SU-DHL-6 (cell line): ENCODE measurements at regions not wholly inside any gene's neighbourhood (a gene's known extent, or its start where the extent isn't known, plus 50 kb on each side); places are given as distances from the start of the nearest gene placed in this dataset.

Experiments
- H2AFZ ChIP-seq: fragments of 200-600 bp; sonication (generic); 2 replicates; pipeline ENCODE4 v1.6.1; 2014; ENCODE audit warnings: low read depth, mild to moderate bottlenecking, moderate library complexity, mixed read lengths, antibody characterized with exemption, low read length; ENCODE audit not compliant: severe bottlenecking
- H3F3A ChIP-seq: fragments of 200-600 bp; shearing (Covaris generic); 2 replicates; pipeline ENCODE4 v1.6.0; 2016; ENCODE audit warnings: antibody characterized with exemption, mild to moderate bottlenecking; ENCODE audit not compliant: insufficient read depth
- H3K27ac ChIP-seq: fragments of 200-600 bp; sonication (generic); 2 replicates; pipeline ENCODE4 v1.5.1; 2016; ENCODE audit warnings: low read depth, mild to moderate bottlenecking, low read length, moderate library complexity, mixed read lengths
- H3K27me3 ChIP-seq: fragments of 200-600 bp; sonication (generic), shearing (Covaris generic); 2 replicates; pipeline ENCODE4 v1.6.0; 2014; ENCODE audit warnings: mild to moderate bottlenecking, low read length
- H3K36me3 ChIP-seq: fragments of 200-600 bp; sonication (generic); 2 replicates; pipeline ENCODE4 v1.6.1; 2014; ENCODE audit warnings: mild to moderate bottlenecking, low read length, mixed read lengths
- H3K4me2 ChIP-seq: fragments of 300-600, 200-600 bp; shearing (Covaris generic), sonication (generic); 2 replicates; pipeline ENCODE4 v1.6.0; 2014; ENCODE audit warnings: low read length, low read depth, mild to moderate bottlenecking; ENCODE audit not compliant: poor library complexity, severe bottlenecking
- H3K4me3 ChIP-seq: fragments of 200-600 bp; sonication (generic); 2 replicates; pipeline ENCODE4 v1.5.1; 2014; ENCODE audit warnings: antibody characterized with exemption, low read length, mild to moderate bottlenecking, mixed read lengths; ENCODE audit not compliant: insufficient read depth, poor library complexity, severe bottlenecking
- H3K79me2 ChIP-seq: fragments of 200-600 bp; sonication (generic); 2 replicates; pipeline ENCODE4 v1.6.1; 2014; ENCODE audit warnings: mild to moderate bottlenecking, low read length, moderate library complexity; ENCODE audit not compliant: insufficient read depth
- H3K9ac ChIP-seq: fragments of 200-600 bp; sonication (generic); 2 replicates; pipeline ENCODE4 v1.7.0; 2014; ENCODE audit warnings: mild to moderate bottlenecking, low read length
- H3K9me2 ChIP-seq: fragments of 200-600 bp; sonication (generic); replicated peaks from 2 replicates; pipeline ENCODE4 v1.6.1; 2014; ENCODE audit warnings: low read length; ENCODE audit not compliant: insufficient read depth
- H3K9me3 ChIP-seq: fragments of 200-600 bp; sonication (generic); 2 replicates; pipeline ENCODE4 v1.6.1; 2014; ENCODE audit warnings: low read length, mixed read lengths; ENCODE audit not compliant: insufficient read depth
- H4K20me1 ChIP-seq: fragments of 200-600 bp; sonication (generic); 2 replicates; pipeline ENCODE4 v1.6.1; 2014; ENCODE audit warnings: low read depth, mild to moderate bottlenecking, antibody characterized with exemption, low read length, moderate library complexity, mixed read lengths
- CTCF ChIP-seq: fragments of 200-600 bp; sonication (generic); IDR thresholded peaks from one replicate; pipeline ENCODE4 v1.5.1; 2017; ENCODE audit warnings: antibody characterized with exemption, mild to moderate bottlenecking, low read length, moderate library complexity; ENCODE audit not compliant: insufficient read depth, poor library complexity, severe bottlenecking
- EZH2phosphoT487 ChIP-seq: fragments of 200-600 bp; sonication (generic), shearing (Covaris generic); conservative IDR thresholded peaks from 2 replicates; pipeline ENCODE4 v1.6.1; 2018; ENCODE audit warnings: mild to moderate bottlenecking, antibody characterized with exemption, low read length, moderate library complexity, mixed read lengths

DNA sequence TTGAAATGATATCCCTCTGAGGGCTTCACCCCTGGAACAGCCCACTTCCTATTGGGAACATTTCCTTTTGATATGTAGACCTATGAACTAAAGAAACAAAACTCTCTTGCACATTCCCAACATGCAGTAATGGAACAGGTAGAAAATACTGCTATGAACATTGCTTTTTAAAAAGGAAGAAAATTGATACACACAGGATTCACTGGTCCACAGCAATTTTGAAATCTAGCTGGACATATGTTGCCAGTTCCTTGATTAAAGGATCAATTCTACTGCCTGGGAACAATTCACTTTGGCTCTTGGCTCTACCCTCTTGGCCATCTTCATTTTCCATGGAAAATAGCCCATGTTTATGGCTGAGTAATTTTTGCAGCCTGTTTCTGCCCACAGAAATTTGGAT lies 74.9 kb upstream of the ZNF280D start:
- Histone ChIP-seq H3K9me2 (no peaks in the 10 kb centered on the region), H3K9ac (no peak overlapping the region), H3K36me3 (peaks cover 5% of the 10 kb centered on the region; the same call in 1 of the 2 replicates), H3K27me3 (no peaks in the 10 kb centered on the region), H3K27ac (no peak overlapping the region), H3F3A (no peaks in the 10 kb centered on the region), H3K4me2 (no peak overlapping the region), H4K20me1 (no peaks in the 10 kb centered on the region), H3K9me3 (peaks cover 16% of the 10 kb centered on the region; the same call in 1 of the 2 replicates), H3K79me2 (no peaks in the 10 kb centered on the region), H3K4me3 (no peak overlapping the region), H2AFZ (no peak overlapping the region)
- TF ChIP-seq CTCF (no peak), EZH2phosphoT487 (no peak)

DNA sequence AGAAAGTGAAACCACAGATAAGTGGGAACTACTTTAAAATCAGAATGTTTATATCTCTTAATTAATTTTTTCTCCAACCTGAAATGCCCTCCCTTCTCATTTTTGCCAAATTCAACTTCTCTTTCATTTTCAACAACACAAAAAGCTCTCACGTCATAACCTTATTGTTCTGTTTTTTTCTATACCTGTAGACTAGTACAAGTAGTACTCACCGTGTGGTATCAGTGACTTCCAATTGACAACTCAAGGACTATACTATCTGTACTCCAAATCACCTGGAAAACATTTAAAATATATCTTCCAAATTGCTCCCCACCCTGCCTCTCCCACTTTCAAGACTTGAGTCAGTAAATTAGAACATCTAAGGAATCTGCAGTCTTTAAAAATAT lies 72.8 kb upstream of the ZNF280D start:
- Histone ChIP-seq H3K9ac (no peak overlapping the region), H3K79me2 (no peaks in the 10 kb centered on the region), H3K4me3 (no peak overlapping the region), H3K4me2 (peak overlapping the region; percentile 38), H3F3A (no peaks in the 10 kb centered on the region), H3K9me2 (no peaks in the 10 kb centered on the region), H2AFZ (peak overlapping the region; percentile 25), H3K36me3 (peaks cover 5% of the 10 kb centered on the region; the same call in 1 of the 2 replicates), H3K9me3 (peaks cover 16% of the 10 kb centered on the region; the same call in 1 of the 2 replicates), H3K27me3 (no peaks in the 10 kb centered on the region), H4K20me1 (no peaks in the 10 kb centered on the region), H3K27ac (no peak overlapping the region)
- TF ChIP-seq EZH2phosphoT487 = no peak
- no peak for TF ChIP-seq CTCF

GRCh38 chr15:56805466-56806147 lies 72.3 kb upstream of the ZNF280D start:
- no peak overlapping the region for H3K4me3 ChIP-seq
- no peaks in the 10 kb centered on the region for H3F3A ChIP-seq
- H3K27ac ChIP-seq = no peak overlapping the region
- H3K79me2 ChIP-seq = no peaks in the 10 kb centered on the region
- no peaks in the 10 kb centered on the region for H3K27me3 ChIP-seq
- H3K36me3 ChIP-seq = peaks cover 5% of the 10 kb centered on the region; the same call in 1 of the 2 replicates
- peak overlapping the region; percentile 38 for H3K4me2 ChIP-seq
- H3K9me2 ChIP-seq = no peaks in the 10 kb centered on the region
- no peak for TF ChIP-seq CTCF
- TF ChIP-seq EZH2phosphoT487 = no peak
- peaks cover 16% of the 10 kb centered on the region; the same call in 1 of the 2 replicates for H3K9me3 ChIP-seq
- H4K20me1 ChIP-seq = no peaks in the 10 kb centered on the region
- peak overlapping the region; percentile 69 for H2AFZ ChIP-seq
- H3K9ac ChIP-seq = no peak overlapping the region
